ENCODE measurements at regions not wholly inside any gene's neighbourhood (a gene's known extent, or its start where the extent isn't known, plus 50 kb on each side); places are given as distances from the start of the nearest gene placed in this dataset.

DNA sequence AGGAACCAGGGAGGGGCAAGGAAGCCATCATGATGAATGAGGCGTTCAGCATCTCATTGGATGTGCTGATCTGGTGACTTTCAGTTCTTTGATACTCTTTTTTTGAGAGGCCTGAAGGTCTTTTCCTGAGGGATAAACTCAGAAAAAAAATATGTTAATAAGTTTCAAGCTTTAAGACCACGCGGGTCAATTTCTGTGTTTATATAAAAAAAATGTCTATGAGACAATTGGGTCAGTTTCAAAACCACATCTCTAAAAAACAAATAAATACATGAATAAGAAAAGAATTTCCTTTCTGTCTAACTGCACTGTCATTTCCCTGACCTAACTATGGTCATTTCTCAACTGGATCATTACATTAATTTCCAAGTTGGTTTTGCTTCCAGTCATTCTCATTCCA lies 62.6 kb downstream of the TRIML1 start:
- TF ChIP-seq CTCF (IDR thresholded peaks at IDR 0.05), result no peak
- no peak for TF ChIP-seq POLR2A (IDR thresholded peaks at IDR 0.05)

Measured in lower leg skin (tissue), 3 donors.